ENCODE measurements at regions not wholly inside any gene's neighbourhood (a gene's known extent, or its start where the extent isn't known, plus 50 kb on each side); places are given as distances from the start of the nearest gene placed in this dataset.

- no peak for DNase-seq
- TF ChIP-seq CTCF (IDR thresholded peaks at IDR 0.05; ENCODE audit: borderline replicate concordance), result no peak
- peaks cover 18% of the 10 kb centered on the region for H3K9me3 ChIP-seq (replicated peaks)
- no peaks in the 10 kb centered on the region for H3K4me1 ChIP-seq
- H3K27me3 ChIP-seq (ENCODE audit: low read depth), result peaks cover 63% of the 10 kb centered on the region
- H3K4me3 ChIP-seq, result no peak overlapping the region
- no peaks in the 10 kb centered on the region for H3K36me3 ChIP-seq
- intact Hi-C loops (cut with micrococcal nuclease), result no loop called here
- H3K27ac ChIP-seq (replicated peaks), result no peak overlapping the region
Observed at GRCh38 chr4:3849140-3849539, 83.0 kb downstream of the ADRA2C start.

- no peak for TF ChIP-seq CTCF (IDR thresholded peaks at IDR 0.05; ENCODE audit: borderline replicate concordance)
Observed at GRCh38 chr4:3850128-3850527, 83.9 kb downstream of the ADRA2C start.

GRCh38 chr4:3851211-3851610, 85.0 kb downstream of the ADRA2C start:
- no peak for DNase-seq
- no peak overlapping the region for H3K27ac ChIP-seq (replicated peaks)
- intact Hi-C loops (cut with micrococcal nuclease), result no loop called here
- H3K4me1 ChIP-seq, result no peaks in the 10 kb centered on the region
- H3K27me3 ChIP-seq (ENCODE audit: low read depth), result peaks cover 78% of the 10 kb centered on the region
- no peaks in the 10 kb centered on the region for H3K36me3 ChIP-seq
- TF ChIP-seq CTCF (IDR thresholded peaks at IDR 0.05; ENCODE audit: borderline replicate concordance), result no peak
- H3K9me3 ChIP-seq (replicated peaks), result peaks cover 18% of the 10 kb centered on the region
- H3K4me3 ChIP-seq, result no peak overlapping the region

More at GRCh38 chr4:3850128-3850527, 83.9 kb downstream of the ADRA2C start:
- DNase-seq, result no peak
- Histone ChIP-seq H3K27me3 (ENCODE audit: low read depth) (peaks cover 72% of the 10 kb centered on the region), H3K4me1 (no peaks in the 10 kb centered on the region), H3K9me3 (replicated peaks) (peaks cover 18% of the 10 kb centered on the region), H3K36me3 (no peaks in the 10 kb centered on the region), H3K4me3 (no peak overlapping the region), H3K27ac (replicated peaks) (no peak overlapping the region)
- intact Hi-C loops (cut with micrococcal nuclease), result no loop called here

GRCh38 chr4:3851881-3852280, 85.7 kb downstream of the ADRA2C start:
- Histone ChIP-seq H3K36me3 (no peaks in the 10 kb centered on the region), H3K9me3 (replicated peaks) (peaks cover 18% of the 10 kb centered on the region), H3K4me3 (no peak overlapping the region), H3K27me3 (ENCODE audit: low read depth) (peaks cover 80% of the 10 kb centered on the region), H3K4me1 (no peaks in the 10 kb centered on the region), H3K27ac (replicated peaks) (no peak overlapping the region)
- no peak for TF ChIP-seq CTCF (IDR thresholded peaks at IDR 0.05; ENCODE audit: borderline replicate concordance)
- DNase-seq, result no peak
- intact Hi-C loops (cut with micrococcal nuclease), result no loop called here

GRCh38 chr4:3852309-3852708, 86.1 kb downstream of the ADRA2C start:
- Histone ChIP-seq H3K27me3 (ENCODE audit: low read depth) (peaks cover 83% of the 10 kb centered on the region), H3K36me3 (no peaks in the 10 kb centered on the region), H3K4me1 (no peaks in the 10 kb centered on the region), H3K27ac (replicated peaks) (no peak overlapping the region), H3K9me3 (replicated peaks) (peaks cover 18% of the 10 kb centered on the region), H3K4me3 (no peak overlapping the region)
- DNase-seq, result no peak
- intact Hi-C loops (cut with micrococcal nuclease), result no loop called here
- TF ChIP-seq CTCF (IDR thresholded peaks at IDR 0.05; ENCODE audit: borderline replicate concordance), result no peak

DNA sequence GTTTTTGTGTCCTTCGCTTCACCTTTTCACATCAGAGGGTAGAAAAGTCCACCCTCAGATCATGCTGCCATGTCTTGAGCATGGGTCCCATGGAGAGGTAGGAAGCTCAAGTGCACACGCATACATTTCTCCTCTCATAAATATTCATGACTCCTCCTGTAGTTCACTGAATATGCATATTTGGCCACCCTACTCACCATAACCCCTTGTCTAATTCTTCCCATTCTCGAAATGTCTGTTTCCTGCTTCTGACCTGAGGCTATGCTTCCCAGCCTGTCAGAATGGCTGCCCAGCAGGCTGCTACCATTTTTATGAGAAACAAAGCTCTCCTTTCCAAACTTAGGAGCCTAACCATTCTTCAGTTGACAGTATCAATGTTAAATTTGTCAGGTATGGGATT, 86.5 kb downstream of the ADRA2C start:
- intact Hi-C loops (cut with micrococcal nuclease), result no loop called here
- no peaks in the 10 kb centered on the region for H3K36me3 ChIP-seq
- no peak overlapping the region for H3K27ac ChIP-seq (replicated peaks)
- TF ChIP-seq CTCF (IDR thresholded peaks at IDR 0.05; ENCODE audit: borderline replicate concordance), result no peak
- H3K9me3 ChIP-seq (replicated peaks), result peaks cover 18% of the 10 kb centered on the region
- H3K27me3 ChIP-seq (ENCODE audit: low read depth), result peaks cover 88% of the 10 kb centered on the region
- DNase-seq, result no peak
- H3K4me3 ChIP-seq, result no peak overlapping the region
- no peaks in the 10 kb centered on the region for H3K4me1 ChIP-seq

Measured in left ventricle myocardium inferior (tissue), 1 donor.